Panc1 (cell line): ENCODE measurements at regions not wholly inside any gene's neighbourhood (a gene's known extent, or its start where the extent isn't known, plus 50 kb on each side); places are given as distances from the start of the nearest gene placed in this dataset.

ENCODE experiments used
- SIN3A ChIP-seq: IDR thresholded peaks from 2 replicates; pipeline ENCODE4 v1.6.1; 2012; ENCODE audit warnings: low read depth, mild to moderate bottlenecking, low read length, moderate library complexity, borderline replicate concordance; ENCODE audit not compliant: insufficient read depth
- TCF7L2 ChIP-seq: IDR thresholded peaks from 2 replicates; pipeline ENCODE4 v1.6.1; 2011; ENCODE audit warnings: mild to moderate bottlenecking, low read depth, low read length, inconsistent platforms
- TF ChIP-seq, protein P1 (sequence below): fragments of 450-650 bp; IDR thresholded peaks from 2 replicates; pipeline ENCODE4 v1.5.1; 2017; ENCODE audit warnings: mild to moderate bottlenecking

DNA sequence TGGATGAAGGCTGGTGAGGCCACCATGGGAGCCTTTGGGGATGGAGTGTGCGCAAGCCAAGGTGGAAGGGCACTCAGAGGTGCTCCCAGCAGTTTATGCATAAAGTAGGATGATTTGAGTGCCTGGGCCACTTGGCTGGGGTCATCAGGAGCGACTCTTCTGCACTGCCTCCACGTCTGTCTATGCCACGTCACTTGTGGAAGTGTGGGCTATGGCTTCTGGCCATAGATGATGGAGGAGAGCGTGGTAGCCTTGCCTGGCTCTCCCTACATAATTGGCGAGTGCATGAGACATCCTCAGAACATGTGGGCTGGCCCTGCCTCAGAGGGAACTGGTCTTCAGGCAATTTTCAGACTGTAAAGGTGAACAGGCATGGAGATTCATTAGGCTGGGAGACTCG is 182.9 kb downstream of the TEX29 start:
- TF ChIP-seq, protein P1, sequence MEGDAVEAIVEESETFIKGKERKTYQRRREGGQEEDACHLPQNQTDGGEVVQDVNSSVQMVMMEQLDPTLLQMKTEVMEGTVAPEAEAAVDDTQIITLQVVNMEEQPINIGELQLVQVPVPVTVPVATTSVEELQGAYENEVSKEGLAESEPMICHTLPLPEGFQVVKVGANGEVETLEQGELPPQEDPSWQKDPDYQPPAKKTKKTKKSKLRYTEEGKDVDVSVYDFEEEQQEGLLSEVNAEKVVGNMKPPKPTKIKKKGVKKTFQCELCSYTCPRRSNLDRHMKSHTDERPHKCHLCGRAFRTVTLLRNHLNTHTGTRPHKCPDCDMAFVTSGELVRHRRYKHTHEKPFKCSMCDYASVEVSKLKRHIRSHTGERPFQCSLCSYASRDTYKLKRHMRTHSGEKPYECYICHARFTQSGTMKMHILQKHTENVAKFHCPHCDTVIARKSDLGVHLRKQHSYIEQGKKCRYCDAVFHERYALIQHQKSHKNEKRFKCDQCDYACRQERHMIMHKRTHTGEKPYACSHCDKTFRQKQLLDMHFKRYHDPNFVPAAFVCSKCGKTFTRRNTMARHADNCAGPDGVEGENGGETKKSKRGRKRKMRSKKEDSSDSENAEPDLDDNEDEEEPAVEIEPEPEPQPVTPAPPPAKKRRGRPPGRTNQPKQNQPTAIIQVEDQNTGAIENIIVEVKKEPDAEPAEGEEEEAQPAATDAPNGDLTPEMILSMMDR = no peak
- TF ChIP-seq TCF7L2 (no peak), SIN3A (no peak)
